ENCODE measurements at regions not wholly inside any gene's neighbourhood (a gene's known extent, or its start where the extent isn't known, plus 50 kb on each side); places are given as distances from the start of the nearest gene placed in this dataset.
"Not testable (repeated sequence)": the region's sequence is repeated elsewhere in the genome, so short reads cannot be mapped to it uniquely, and the experiment has no call there.

- no peak for DNase-seq
Measured at GRCh38 chr2:129831018-129831417, 148.4 kb upstream of the RAB6C start.

- not testable (repeated sequence) for DNase-seq
Measured at GRCh38 chr2:129833465-129833864, 146.0 kb upstream of the RAB6C start.

- DNase-seq = no peak
Measured at GRCh38 chr2:129847043-129847442, 132.4 kb upstream of the RAB6C start.

DNA sequence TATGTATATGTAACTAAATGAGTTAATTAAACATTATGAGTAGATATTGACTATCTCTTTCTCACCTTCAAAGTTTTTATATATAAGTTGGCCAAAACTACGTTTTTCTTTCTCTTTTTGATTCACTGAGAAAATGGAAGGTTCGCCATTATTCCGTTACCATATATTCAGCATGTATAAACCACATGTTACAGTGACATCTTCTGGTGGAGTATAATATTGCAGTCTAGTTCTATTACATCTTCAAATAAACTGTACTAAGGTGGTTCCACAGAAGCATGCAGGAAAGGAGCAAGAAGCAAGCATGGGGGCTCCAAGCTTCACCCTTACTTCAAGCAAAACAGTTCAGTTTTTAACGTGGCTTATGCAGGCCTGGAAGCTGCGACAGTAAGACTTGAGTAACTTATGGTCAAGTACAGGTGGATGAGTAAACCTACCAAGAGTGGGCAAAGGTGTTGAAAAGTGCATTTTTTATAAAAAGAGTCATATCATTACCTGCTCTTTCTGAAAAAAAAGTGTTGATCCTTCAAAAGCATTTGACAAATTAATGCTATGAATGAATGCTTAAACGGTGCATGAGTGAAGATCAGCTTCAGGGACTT is 129.8 kb upstream of the RAB6C start:
- DNase-seq = peak; percentile 42 to 60

DNA sequence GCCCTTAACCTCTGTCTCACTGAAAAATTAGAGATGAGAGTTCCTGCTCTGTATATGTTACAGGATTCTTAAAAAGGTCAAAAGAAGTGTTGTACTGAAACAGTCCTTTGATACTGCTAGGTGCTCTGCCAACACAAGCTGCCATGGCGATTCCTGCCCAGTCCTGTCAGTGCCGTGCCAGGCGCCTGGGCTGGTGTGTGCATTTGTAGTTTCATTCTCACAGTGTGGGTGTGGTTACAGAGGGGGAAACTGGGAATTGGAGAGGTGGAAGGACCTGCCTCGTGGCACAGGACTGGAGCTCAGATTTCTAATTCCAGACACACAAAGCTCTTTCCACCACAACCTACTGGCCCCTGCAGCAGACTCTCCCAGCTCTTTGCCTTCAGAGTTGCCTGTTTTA is 122.3 kb upstream of the RAB6C start:
- no peak for DNase-seq

DNA sequence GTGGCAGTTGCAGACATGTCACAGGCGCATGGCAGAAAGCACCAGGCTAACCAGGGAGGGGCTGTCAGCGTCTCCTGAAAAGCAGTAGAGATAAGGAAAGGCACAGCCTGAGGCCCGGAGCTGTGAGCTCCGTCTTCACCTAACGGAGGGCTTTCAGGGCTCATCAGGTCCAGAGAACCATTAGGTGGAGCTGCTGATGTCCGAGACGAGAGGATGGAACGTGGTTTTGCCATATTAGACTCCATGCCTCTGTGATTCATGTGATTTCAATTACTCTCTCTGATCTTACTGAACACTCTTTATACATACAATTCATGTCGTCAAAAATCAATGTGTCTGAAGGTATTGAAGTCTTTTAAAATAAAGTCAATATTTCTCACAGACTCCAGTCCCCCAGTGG is 120.3 kb upstream of the RAB6C start:
- DNase-seq = no peak

DNA sequence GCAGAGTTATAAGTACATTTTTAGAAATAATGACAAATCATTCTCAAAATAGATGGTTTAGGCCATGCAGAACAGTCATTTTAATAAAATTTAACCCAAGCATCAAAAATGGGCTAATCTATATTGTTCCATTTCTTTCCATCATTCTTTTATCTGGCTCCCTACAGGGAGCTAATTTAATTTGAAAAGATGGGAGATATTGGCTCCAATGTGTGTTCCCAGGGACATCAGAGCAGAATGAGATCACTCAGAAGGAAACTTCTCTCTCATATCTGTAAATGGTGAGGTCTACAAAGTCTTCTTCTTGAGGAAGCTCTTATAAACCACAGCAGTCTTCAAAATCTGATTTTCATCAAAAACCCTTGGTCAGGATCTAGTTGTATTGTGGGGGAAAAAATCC is 119.4 kb upstream of the RAB6C start:
- no peak for DNase-seq

- DNase-seq = no peak
Measured at GRCh38 chr2:129861666-129862288, 117.7 kb upstream of the RAB6C start.

DNA sequence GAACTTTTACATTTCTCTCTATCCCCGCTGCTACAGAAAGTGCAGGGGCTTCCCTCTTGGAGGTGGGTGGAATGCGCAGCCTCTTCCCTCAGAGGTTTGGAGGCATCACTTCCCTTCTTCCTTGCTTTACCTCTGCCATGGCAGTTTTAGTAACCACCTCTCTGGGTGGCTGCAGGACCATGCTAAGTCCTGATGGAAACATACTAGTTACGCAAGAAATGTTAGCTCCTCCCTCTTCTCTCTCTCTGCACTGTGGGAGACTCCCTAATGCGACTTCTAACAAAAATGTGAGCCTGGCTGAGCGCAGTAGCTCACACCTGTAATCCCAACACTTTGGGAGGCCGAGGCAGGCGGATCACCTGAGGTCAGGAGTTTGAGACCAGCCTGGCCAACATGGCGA is 116.8 kb upstream of the RAB6C start:
- DNase-seq = no peak

DNA sequence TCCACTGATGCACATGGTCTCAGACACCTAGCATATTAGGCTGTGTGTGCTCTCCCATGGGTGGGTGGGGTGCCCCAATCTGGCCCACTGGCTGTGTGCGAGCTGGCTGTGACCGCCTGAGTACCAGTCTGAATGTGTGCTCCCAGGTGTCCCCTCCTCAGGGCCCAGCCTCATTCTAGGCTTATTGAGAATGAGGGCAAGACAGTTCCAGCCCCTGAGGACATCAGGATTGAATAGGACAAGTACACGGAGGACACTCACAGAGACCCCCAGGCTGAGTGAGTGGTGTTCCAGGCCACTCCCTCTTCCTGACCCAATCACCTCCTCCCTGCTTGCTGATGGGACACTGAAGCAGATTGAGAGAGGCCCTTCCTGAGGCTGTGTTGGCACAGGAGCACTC is 116.1 kb upstream of the RAB6C start:
- DNase-seq = no peak

GRCh38 chr2:129864719-129865118 is 114.7 kb upstream of the RAB6C start:
- DNase-seq = no peak

- no peak for DNase-seq
Measured at GRCh38 chr2:129865976-129866375, 113.5 kb upstream of the RAB6C start.

GRCh38 chr2:129866391-129866790 is 113.1 kb upstream of the RAB6C start:
- no peak for DNase-seq

- no peak for DNase-seq
Measured at GRCh38 chr2:129868151-129868550, 111.3 kb upstream of the RAB6C start.

DNA sequence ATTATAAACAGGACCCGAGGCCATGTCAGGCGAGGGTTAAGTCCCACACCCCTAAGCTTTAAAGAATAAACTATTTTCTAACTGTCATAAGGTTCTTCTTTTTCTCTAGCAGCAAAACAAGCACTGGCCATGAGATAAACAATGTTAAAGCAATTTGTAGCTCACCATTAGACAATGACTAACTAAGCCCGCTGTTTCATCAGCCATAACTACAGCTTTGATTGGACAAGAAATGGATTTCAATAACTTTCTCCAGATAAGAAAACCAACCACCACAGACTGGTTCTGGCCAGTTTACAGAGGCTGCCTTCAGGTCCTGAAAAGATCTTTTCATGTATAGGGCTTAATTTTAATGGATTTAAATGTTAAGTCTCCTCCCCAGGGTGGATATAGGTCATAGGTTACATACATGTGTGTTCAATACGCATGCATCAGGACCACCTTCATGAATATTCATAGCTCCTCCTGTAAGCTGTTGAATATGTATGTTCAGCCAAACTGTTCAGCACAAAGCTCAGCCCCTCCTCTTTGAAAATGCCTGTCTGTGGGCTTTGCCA is 108.7 kb upstream of the RAB6C start:
- DNase-seq = no peak

DNA sequence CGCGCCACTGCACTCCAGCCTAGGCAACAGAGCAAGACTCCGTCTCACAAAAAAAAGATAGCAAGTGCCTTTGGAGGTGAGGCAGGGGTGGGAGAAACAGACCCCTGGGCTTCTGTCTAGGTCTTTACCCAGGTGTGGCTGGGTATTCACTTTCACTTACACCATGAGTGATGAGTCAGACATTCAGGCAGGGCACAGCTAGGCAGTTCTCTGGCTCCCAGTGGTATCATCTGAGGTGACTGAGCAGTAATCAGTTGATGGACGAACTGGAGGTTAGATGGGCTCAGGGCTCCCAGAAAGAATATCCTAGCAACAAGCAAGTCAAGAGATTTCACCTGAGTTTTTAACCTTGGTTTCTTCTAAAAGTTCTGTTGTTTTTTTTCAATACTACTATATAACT is 107.0 kb upstream of the RAB6C start:
- no peak for DNase-seq

- no peak for DNase-seq
Measured at GRCh38 chr2:129876541-129876940, 102.9 kb upstream of the RAB6C start.

GRCh38 chr2:129877289-129877741 is 102.2 kb upstream of the RAB6C start:
- DNase-seq = peak; percentile 83 to 88

DNA sequence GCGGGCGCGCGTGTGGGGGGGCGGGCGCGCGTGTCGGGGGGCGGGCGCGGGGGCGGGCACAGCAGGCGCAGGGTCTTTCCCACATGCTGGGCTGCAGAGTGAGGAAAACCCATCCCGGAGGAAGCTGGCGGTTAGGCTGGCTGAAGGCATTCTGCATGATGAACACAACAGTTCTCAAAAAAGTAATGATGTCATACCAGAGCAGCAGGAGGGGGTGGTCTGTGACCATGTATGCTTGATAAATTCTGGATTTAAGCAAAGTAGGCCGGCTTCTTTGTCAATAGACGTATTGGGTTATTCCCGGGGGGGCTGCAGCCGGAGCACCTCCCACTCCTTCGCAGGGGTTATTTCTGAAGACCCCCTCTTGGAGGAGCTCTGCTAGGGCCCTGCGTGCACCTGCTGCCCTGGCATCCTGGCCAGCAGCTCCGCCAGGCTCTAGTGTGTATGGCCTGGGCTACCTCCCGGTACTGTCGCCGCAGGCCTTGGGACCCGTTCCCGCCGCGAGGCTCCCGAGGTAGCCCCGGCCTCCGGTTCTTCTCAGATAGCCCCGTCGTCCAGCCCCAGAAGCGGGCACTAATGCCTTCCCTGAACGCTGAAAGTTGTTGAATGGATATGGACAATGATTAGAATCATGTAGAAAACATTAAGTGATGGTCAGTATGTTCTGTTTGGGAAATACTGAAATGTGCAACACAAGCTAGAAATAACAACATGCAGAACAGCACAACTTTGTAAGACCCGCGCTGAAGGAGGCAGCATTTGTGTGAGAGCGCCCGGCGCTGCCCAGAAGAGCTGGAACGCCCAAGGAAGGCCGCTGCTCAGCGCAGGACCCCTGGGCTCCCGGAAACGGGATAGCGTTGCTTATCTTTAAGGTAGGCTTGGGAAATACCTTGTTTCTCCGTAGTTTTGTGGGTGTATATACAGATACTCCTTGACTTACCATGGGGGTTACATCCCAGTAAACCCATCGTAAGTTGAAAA is 101.4 kb upstream of the RAB6C start:
- peak; percentile 66 to 67 for DNase-seq

DNA sequence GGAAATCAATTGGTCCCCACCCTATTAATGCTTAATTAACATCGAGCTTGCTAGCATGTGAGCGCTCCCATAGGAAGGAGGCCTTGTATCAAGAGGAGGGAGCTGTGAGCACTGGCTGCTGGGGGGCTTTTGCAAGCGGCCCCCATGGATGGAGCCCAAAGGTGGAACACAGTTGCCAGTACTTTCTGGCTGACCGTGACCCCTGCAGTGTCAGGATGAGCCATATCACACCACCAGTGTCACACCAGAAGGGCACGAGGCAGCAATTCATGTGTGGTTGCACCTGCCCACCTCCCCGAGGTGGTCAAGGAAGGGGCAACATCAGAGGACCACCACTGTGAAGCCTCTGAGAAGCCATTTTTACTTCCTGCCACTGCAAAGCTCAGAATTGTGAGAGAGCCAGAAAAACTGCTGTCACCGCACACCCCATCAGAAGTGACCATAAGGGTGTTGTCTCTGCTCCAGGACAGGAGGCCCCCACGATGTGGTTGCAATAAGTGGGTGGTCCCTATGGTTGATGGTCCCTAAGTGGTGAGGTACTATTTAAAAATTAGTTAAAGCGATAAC is 99.8 kb upstream of the RAB6C start:
- no peak for DNase-seq

GRCh38 chr2:129880309-129880708 is 99.2 kb upstream of the RAB6C start:
- DNase-seq = no peak

DNA sequence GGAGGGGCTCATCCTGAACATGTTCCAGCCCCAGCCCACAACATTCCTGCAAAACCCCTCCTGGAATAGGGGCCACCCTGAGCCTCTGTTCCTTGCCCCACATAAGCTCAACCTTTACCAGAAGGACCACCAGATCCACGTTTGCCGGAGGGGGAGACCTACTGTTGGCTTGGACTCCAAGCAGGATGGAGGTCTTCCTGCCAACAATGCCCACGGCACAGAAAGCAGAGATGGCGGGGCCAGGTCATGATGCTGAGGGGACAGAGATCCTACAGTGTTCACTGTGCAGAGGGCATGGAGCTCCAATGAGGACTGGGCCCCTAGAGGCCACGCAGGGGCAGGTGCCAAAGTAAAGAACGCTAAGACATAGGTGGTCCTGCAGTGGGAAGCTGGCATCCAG is 98.5 kb upstream of the RAB6C start:
- DNase-seq = no peak

- no peak for DNase-seq
Measured at GRCh38 chr2:129881786-129882396, 97.6 kb upstream of the RAB6C start.
